T-helper 1 cell treated with Interleukin-12 subunit alpha and Interleukin-12 subunit beta and Interleukin-4 antibody, amounts not matched to agents 30 ng/mL and 1 ng/mL, for 36 hours (primary cell): ENCODE measurements at regions not wholly inside any gene's neighbourhood (a gene's known extent, or its start where the extent isn't known, plus 50 kb on each side); places are given as distances from the start of the nearest gene placed in this dataset.

ENCODE experiments used
- intact Hi-C: fragments of 100-400 bp; cut with micrococcal nuclease; formaldehyde crosslinking; loops from one replicate; pipeline ENCODE4 v1.15.1; 2024

DNA sequence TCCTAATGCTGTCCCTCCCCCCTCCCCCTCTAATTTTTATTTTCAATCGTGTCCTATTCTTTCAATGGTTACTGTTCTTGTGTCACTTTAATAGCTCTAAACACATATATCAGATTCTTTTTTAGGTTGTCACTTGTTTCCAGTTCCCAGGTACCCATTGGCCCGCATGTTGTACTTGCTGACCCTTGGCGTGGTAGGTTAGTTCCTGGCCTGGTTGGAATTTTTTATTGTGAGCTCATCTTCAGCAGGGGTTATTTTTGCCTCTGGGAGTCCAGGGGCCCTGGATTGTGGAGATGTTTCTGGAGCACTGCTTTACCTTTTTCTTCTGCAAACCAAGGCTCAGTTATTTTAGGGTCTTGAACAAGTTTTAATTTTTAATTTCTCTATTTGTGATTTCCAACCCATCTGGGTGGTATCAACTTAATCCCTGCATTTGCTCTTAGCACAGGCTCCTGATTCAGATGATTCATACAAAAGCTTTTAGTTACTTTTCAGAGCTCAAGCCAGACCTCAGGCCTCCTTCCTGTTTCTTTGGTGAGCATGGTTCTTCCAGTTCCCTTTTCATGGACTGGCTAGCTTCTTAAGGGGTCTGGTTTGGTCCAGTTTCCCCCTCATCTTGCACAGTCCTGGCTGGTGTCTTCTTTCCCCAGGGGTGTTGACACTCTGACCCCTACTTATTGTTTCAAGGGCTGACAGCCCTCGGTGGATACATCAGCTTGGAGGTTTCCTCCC, 220.5 kb downstream of the TM9SF2 start:
- intact Hi-C loops = no loop called here

DNA sequence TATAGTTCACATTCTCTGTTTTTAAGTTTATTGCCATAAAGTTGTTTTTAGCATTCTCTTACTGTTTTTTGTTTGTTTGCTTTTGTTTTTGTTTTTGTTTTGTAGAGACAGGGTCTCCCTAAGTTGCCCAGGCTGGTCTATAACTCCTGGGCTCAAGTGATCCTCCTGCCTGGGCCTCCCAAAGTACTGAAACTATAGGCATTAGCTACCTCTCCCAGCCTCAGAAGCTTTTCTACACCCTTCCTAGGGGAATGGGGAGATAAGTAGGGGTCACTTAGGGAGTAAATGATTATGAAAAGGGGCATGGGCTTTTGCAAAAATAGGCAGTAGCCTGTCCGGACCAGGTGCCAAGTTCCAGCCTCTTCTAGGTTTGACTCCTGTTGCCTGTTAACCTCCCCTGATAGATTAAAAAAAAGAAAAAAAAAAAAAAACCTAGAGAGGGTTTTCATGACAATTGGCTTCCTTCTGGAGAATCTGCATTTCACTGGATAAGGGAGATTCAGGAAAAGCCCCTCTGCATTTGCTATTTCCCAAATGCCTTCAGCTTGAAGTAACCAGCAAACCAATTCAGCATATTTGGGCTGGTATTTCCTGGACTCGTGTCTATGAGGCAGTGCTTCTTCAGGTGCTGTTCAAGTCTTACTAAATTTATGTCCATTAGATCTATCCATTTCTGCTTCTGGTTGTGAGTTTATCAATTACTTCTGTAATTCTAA, 216.8 kb downstream of the TM9SF2 start:
- intact Hi-C loops = no loop called here

DNA sequence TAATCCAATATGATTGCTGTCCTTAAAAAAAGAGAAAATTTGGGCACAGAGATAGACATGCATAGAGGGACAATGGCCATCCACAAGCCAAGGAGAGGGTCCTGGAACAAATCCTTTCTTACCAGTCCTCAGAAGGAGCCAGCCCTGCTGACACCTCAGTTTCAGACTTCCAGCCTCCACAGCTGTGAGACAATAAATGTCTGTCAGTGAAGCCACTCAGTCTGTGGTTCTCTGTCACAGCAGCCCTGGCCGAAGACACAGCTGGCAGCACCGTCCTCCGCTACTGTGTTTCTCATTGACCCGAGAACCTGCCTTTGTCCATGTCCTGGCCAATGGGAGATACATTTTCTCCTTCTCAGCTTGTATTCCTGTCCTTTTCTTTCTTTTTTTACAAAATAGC, 207.9 kb downstream of the TM9SF2 start:
- intact Hi-C loops = no loop called here

DNA sequence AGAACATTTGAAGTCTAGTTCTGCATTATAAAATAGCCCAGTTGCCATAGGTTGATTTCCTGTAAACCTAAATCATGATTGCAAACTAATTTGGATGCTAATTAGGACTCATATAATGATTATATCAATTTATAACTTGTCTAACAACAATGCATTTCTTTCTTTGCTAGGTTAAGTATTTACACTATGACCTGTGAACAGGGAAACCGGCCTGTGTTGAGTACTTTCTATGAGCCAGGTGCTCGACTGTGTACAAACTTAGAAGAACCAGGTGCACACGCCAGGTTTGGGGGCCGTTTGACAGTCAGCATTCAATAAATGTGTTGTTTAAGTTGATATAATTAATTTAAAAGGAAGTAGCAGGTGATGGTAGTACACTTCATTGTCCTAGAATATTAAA, 203.1 kb downstream of the TM9SF2 start:
- intact Hi-C loops = no loop called here

DNA sequence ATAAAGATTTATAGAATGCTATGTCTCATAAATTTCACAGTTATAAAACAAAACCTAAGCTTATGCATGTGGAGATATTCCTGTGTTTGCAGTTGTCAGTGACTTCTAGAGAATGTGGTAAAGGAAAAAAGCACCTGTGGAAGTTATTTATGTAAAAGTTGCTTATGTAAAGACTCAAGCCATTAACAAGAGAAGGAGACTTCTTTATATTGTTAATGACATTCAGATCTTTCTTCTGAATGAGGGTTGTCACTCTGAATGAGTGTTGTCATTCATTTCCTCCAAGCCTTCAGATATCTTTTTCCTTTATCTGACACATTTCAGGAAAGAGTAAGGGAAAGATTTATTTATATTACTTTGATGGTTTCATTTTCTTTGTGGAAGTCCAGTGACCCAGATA, 202.6 kb downstream of the TM9SF2 start:
- intact Hi-C loops = no loop called here

DNA sequence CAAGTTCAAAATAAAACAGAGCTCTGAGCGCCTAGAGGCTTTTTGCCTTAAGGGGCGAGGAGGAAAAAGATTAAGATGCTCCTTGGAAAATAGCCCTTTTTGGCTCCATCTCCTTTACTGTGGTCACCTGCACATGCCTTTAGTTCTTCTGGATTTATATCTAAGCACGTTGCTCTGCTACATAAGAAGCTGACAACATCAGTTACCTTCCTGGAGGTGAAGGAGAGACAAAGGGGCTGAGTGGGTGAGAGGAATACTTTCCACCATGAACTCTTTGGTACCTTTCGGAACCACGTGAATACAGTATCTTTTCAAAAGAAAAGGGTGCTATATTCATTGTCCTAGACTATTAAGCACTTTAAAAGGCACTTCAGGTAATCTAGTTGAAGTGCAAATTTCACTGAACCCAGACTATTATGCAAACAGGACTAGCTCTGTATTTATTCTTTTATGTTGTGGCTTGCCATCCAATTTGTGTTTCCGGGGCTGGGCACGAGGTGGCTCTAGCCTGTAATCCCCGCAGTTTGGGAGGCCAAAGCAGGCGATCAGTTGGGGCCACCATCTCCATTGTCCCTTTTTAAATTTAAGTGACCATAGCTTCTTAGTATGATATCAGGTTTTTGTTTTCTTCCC, 201.5 kb downstream of the TM9SF2 start:
- intact Hi-C loops = no loop called here

DNA sequence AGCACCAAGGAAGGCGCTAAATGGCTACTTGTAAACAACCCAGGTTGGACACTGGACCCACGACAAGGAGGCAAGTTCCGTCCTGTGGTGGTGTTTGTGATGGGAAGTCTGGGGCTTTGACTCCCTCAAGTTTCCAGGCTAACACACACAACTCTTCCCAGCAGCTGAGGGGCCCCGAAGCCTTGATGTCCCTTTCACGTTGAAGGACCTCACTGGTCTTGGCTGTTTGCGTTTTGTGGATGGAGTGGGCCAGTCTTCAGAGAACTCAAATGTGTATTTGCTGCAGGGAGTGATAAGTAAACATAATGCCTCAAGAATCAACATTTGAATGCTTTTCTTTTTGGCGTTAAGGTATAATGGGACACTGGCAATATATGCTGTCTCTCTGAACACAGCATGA, 199.2 kb downstream of the TM9SF2 start:
- intact Hi-C loops = no loop called here

DNA sequence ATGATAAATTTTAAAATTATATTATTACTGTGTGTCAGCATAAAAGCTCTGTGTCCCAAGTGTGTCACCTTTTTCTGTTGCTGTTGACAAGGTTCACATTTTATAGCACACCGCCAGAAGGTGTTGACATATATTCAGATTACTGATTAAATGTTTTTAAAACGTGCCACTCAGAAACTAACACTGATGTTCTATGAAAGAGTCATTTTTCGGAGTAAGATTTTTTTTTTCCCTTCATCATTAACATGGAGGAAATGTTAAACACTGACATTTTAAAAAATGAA, 197.5 kb downstream of the TM9SF2 start:
- intact Hi-C loops = no loop called here

DNA sequence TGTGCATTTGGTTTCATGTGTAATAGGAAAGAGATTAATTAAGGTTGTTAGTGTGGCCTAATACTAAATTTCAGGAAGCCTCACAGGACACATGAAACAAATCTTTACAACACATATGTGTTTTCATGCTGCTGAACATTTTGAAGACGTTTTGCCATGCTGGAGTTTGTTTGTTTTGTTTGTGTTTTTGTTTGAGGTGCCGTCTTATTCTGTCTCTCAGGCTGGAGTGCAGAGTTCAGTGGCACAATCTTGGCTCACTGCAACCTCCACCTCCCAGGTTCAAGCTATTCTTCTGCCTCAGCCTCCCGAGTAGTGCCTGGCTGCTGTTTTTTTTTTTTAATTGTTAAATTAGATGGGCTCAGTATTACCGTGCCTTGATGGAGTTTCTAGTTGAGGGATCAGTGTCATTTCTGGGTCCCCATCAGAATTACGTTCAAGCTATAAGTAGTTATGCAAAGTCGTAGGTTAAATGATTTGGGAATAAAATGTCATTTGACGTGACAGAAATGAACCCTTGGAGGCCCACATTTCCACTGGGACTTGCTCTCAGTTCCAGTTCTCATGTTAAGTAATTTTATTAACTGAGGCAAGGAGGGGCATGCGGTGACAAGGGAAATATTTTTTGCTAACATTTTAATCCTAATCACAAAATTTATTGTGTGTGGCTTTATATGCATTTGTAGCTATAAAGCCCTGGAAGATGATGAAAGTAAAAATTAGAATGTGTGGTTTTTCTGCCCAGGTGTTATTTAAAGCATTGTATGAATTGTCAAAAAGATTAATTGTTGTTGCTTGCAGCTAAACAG, 196.9 kb downstream of the TM9SF2 start:
- intact Hi-C loops = no loop called here

DNA sequence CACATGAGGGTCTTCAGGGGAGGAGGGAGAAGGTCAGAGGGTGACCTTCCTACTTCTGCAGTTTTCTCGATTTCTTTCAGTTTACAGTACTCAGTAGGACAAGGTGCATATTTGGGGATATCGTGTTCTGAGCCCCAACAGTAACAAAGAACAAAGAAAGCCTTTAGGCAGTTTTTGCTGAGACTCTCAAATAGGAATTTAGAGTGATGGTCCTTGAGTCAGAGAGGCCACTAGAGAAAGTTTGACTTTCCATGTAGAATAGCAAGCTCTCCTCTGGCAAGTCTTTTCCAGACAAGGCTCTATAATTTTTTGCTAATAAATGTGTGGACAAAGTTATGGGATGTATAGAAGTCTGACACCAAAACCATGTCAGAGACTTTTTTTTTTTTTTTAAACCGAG, 194.6 kb downstream of the TM9SF2 start:
- intact Hi-C loops = no loop called here

DNA sequence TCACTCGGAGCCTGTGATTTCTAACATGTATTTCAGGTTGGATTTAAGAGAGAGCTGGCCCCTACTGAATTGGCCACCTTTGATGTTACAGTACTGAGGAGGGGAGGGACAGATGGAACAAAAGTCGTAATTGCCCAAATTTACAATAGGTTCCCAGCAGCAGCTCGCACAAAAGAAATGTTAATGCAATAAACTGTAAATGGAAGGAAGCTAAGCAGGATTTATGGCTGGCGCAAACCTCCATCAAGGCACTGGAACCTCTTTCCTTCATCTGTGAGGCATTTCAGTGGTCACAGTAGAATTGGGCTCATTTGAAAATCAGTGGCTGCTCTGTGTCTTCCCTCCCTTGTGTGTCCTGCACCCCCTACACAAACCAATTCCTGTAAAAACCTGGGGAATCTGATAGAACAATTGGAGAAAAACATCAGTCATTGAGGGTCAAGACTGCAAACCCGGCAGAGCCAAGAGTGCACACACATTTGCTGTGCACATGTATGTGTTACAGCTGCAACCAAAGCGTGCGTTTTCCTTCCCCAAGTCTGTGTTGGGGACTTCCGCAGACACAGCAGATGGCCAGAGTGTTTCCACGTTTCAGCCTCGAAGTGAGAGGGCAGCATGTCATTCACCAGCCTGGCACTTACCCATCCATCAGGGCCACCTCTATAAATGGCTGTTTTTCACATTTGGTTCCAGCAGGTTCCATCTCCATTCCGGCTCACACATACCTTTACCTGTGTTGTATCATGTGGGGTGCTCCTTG, 192.8 kb downstream of the TM9SF2 start:
- intact Hi-C loops = no loop called here

DNA sequence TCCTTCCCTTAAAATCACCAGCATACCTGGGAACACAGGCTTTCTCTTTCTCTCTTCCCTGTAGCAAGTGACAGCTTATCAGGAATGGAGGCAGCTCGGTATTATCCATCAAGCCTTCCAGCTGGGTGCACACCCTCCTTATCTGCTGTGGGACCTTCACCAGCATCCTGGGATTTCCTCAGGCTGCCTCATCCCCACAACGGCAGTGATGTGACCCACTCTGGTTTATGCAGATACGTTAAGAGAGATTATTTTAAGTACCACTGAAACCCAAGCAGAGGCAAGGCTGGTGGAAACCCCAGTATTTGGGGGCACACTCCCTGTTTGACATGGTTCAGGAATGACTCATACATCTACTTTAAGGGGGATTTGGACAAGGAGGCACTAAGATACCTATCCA, 192.1 kb downstream of the TM9SF2 start:
- intact Hi-C loops = no loop called here

DNA sequence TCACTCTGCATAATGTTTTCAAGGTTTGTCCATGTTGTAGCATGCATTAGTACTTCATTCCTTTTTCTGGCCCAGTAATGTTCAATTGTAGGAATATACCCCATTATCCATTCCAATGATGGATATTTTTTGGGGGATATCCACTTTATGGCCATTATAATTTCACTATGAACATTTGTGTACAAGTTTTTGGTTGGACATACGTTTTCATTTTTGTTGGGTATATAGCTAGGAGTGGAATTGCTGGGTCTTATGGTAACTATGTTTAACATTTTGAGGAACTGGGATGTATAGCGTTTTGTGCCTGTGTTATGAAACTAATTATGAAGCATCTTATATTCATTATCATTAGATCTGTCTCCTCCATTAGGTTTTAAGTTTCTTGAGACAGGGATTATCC, 191.6 kb downstream of the TM9SF2 start:
- intact Hi-C loops = no loop called here

DNA sequence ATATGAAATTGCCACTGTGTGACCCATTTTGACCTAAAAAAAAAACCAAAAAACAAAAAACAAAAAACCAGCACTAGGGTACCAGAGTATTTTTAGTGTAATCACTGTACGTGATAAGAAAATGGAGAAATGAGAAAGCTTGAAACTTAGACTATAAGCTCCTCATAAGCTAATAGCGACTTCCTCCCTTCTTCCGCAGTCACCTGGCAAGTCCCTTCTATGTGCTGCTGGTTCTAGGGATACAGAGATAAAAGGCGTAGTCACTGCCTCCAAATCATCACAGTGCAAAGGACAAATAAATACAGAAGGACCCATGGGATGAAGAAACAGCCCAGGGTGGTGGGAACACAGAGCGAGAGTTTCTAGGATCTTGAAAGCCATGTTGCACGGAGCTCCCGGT, 190.3 kb downstream of the TM9SF2 start:
- intact Hi-C loops = no loop called here

DNA sequence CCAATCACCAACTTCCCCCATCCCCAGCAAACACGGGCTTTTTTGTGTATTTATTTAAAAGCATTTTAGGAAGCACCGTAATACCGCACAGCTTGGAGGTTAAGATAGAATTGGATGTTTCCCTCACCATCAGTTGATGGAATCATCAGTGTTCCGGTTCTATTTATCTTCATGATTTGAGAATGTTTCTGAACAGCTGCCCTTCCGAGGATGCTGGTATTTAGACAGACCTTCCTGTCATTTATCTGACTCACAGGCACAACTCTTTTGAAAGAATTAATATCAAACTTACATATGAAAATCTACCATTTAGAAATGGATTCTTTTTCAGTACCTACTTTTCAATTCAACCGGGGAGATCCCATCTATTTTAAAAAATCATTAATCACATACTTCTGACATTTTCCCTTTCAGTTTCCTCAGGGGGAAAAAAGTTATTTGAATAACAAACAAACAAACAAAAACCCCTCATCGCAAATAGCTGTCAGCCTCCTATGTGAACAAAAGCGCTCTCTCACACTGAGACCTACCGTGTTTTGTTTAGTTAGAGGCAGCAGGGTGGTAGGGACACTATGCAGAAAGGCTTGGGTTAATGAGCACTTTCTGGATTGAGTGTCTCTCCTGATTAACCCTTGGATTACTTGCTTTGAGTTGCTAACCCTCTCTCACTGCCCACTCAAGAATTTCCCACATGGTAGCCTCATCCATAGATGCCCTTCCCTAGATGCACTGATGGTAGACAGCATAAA, 189.3 kb downstream of the TM9SF2 start:
- intact Hi-C loops = no loop called here

DNA sequence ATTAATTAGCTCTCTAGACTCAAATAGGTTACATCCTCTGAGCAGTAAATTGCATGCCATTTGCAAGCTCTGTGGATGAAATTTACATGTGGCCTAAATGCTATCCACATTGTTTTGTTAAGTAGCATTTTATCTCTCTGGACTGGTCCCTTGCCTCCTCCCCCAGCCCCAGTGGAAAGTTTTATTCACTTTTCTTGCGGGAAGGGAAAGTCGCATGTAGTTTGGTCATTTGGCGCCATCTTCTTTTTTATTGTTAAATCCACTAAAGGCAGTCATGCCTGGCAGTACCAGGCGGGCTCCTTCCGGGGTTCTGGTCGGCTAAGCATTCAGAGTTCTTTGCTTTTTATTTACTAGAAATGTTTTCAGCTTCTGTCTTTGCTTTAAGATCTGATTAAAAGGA, 188.7 kb downstream of the TM9SF2 start:
- intact Hi-C loops = no loop called here

DNA sequence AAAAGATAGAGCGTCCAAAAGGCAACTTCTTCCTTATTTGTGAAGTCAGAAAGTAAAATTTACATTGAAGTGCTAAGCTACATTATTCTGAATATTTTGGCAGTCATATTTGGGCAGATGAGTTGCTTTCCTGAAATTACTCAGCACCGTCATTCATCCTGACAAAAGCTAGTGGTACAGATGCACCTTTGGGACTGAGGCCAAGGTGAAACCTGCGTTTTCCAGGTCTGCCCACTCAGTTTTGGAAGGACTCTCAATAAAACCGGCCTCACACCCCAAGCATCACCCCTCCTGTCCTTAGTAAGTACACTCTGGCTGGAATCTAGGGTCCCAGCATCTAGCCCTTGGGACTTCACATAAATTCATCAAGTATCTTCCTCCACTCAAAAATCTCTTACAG, 187.5 kb downstream of the TM9SF2 start:
- intact Hi-C loops = no loop called here

DNA sequence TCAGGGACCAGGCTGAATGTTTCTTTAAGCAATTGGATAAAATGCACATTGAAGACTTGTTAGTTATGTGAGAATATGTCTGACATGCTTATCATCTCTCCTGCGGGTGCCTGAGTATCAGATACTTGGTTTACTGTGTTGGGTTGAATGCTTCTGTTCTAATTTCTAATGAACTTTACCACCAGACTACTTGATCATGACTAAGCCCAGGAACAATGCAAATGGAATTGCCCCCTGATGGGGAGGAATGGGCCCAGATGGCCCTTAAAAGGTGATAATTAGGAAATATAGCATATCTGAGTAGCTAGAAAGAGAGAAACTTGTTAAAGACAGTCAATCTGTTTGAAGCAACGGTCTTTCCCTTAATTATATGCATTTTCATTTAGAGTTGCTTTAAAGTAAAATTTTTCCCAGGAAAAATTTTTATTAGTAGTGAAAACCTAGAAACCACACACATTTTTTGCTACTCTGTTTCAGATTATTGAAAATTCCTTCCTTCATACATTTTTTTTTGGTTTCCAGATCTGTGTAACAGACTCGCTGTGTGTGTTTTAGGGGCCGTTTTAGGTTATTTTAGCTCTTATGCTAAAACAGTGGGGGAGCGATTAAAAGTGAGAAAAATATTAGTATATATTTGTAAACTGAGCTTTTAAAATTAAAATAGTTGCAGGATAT, 186.6 kb downstream of the TM9SF2 start:
- intact Hi-C loops = no loop called here

DNA sequence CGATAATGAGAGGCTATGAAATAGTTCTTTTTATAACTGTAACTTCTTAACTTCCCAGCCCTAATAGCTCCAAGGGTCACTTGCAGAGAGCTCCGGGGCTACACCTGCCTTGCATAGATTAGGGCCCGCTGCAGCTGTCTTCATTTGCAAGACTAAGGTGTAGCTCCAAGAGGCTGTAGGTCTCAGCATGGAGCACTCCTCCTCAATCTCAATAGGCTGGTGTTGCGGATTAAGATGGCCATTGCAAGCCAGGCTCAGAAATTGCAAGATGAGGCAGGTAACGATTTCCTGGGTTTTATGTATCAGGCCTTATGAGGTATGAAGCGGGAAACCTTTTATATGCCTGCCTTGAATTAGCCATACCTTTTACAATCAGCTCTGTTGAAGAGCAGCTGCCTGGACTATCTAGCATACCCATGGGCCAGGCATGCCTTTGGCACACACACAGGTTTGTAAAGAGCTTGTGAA, 185.7 kb downstream of the TM9SF2 start:
- intact Hi-C loops = no loop called here

DNA sequence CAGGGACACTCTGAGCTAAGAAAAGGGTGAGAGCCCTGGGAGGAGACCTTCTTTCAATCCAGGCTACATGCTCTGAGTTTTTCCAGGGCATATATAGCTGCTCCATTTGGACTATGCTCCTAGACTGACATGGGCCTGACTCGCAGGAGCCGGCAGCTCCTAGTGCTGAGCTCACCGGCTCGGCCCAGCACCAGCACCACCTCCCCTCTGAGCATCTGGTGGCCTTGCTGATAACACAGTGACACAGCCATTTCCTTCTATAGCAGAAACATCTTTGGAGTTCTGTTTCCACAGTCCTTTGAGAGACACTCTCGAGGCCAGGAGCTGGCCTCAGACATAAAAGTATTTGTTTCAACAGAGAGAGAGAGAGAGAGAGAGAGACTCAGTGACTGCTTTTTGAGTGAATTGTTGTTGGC, 184.9 kb downstream of the TM9SF2 start:
- intact Hi-C loops = no loop called here
